ENCODE measurements at regions not wholly inside any gene's neighbourhood (a gene's known extent, or its start where the extent isn't known, plus 50 kb on each side); places are given as distances from the start of the nearest gene placed in this dataset.

DNA sequence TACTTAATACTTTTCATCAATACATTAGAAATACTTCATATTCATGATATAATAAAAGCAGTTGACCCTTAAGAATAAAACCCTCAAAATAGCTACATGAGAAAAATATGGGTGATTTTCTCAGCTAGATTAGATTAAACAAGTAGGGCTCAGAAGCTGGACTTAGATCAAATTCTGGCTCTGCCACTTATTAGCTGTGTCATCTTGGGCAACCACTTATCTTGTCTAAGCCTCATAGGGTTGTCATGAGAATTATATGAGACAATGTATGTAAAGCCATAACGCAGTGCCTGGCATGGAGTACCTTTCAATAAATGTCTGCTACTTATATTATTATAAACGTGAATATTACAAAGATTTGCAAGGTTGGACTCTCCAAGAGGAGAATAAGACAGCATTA is 84.3 kb upstream of the PGRMC2 start:
- ChIA-PET CTCF (interaction anchor here (1.1 kb wide), 1 partner anchor 13 kb away, joined by 3 read pairs; no protein-coding TSS in a partner anchor), POLR2A (ENCODE audit: unreplicated experiment) (no interaction called here)
- Histone ChIP-seq H3K4ac (ENCODE audit: low read depth, low read length) (no peak overlapping the region), H3K56ac (ENCODE audit: extremely low read depth, insufficient read depth, low read length) (no peak overlapping the region), H3K9me1 (ENCODE audit: insufficient read depth, low read length) (peaks cover 11% of the 10 kb centered on the region), H3K36me3 (ENCODE audit: control insufficient read depth, insufficient read depth, low read length) (no peaks in the 10 kb centered on the region), H3K4me3 (ENCODE audit: insufficient read depth, low read depth, low read length) (no peak overlapping the region), H3K14ac (replicated peaks; ENCODE audit: low read depth, low read length) (peak overlapping the region; percentile 86; the same call in 1 of the 2 replicates), H2BK120ac (ENCODE audit: low read depth, low read length) (no peak overlapping the region; the same call in 1 of the 2 replicates), H2BK20ac (ENCODE audit: low read depth, low read length) (no peak overlapping the region), H4K91ac (ENCODE audit: insufficient read depth, low read depth, low read length) (no peak overlapping the region; the same call in 1 of the 2 replicates), H4K20me1 (ENCODE audit: insufficient read depth, low read length) (no peaks in the 10 kb centered on the region), H2AFZ (replicated peaks; ENCODE audit: low read length, poor library complexity) (no peak overlapping the region), H3K27ac (ENCODE audit: insufficient read depth, low read length) (no peak overlapping the region), H3K4me1 (ENCODE audit: control insufficient read depth, insufficient read depth, low read length) (peaks cover 11% of the 10 kb centered on the region), H2BK15ac (ENCODE audit: low read depth, low read length) (no peak overlapping the region), H3K9ac (ENCODE audit: low read depth, low read length) (no peak overlapping the region), H3K27me3 (ENCODE audit: control insufficient read depth, insufficient read depth, low read length) (no peaks in the 10 kb centered on the region), H2AK5ac (ENCODE audit: low read depth, low read length) (no peak overlapping the region), H4K8ac (ENCODE audit: low read depth in 2 of 2, low read length in 2 of 2) (peak overlapping the region in 1 of 2 experiments; percentile 60; a peak in 1 of 4 replicates), H3K4me2 (ENCODE audit: low read depth, low read length) (no peak overlapping the region), H3K9me3 (ENCODE audit: control insufficient read depth, insufficient read depth, low read length) (peaks cover 4% of the 10 kb centered on the region; the same call in 1 of the 2 replicates), H3K18ac (ENCODE audit: low read depth, low read length) (no peak overlapping the region; the same call in 1 of the 2 replicates), H2BK5ac (ENCODE audit: low read depth, low read length, poor library complexity, severe bottlenecking) (peak overlapping the region; percentile 96), H4K5ac (ENCODE audit: low read depth, low read length) (no peak overlapping the region), H3K23ac (ENCODE audit: low read depth, low read length) (no peak overlapping the region), H2AK9ac (replicated peaks; ENCODE audit: low read depth, low read length, poor library complexity) (no peak overlapping the region), H3K79me1 (ENCODE audit: low read depth in 1 of 2, low read length in 2 of 2) (no peaks in the 10 kb centered on the region)
- TF ChIP-seq ELK1 (IDR thresholded peaks at IDR 0.05; ENCODE audit: borderline replicate concordance, low read depth, low read length) (no peak), RFX5 (IDR thresholded peaks at IDR 0.05; ENCODE audit: low read depth, low read length) (no peak), MXI1 (IDR thresholded peaks at IDR 0.05; ENCODE audit: borderline replicate concordance, low read depth, low read length) (no peak)
- in situ Hi-C loops (cut with MboI; ENCODE audit: low sequenced_read_pairs) (no loop called here), intact Hi-C loops (cut with micrococcal nuclease) (no loop called here), dilution Hi-C loops (cut with HindIII; ENCODE audit: low sequenced_read_pairs, unreplicated experiment) (no loop called here)
- BruUV-seq (replicated peaks): no TSS peak
- no CpG with 5 or more reads among the region's 2 CpGs for WGBS, 2 experiments (ENCODE audit: extremely low coverage in 2 of 2, insufficient read length in 1 of 2)
- no peak for ATAC-seq (ENCODE audit: low read depth)
- DNase-seq: no peak

Measured in IMR-90 (cell line).